H9 (cell line): ENCODE measurements at regions not wholly inside any gene's neighbourhood (a gene's known extent, or its start where the extent isn't known, plus 50 kb on each side); places are given as distances from the start of the nearest gene placed in this dataset.

Experiments
- DNase-seq: peaks from one replicate; pipeline ENCODE4 v3.0.0-alpha.2; 2017
- H2AFZ ChIP-seq: one replicate; pipeline ENCODE4 v1.6.1; 2013; ENCODE audit warnings: mild to moderate bottlenecking, low read length, control low read depth, moderate library complexity
- H2AK5ac ChIP-seq: 2 replicates; pipeline ENCODE4 v1.6.1; 2013; ENCODE audit warnings: low read length, control low read depth, mixed read lengths; ENCODE audit not compliant: insufficient read length
- H2BK120ac ChIP-seq: one replicate; pipeline ENCODE4 v1.6.1; 2013; ENCODE audit warnings: low read depth, mild to moderate bottlenecking, low read length, control low read depth, inconsistent platforms; ENCODE audit not compliant: poor library complexity, severe bottlenecking
- H2BK12ac ChIP-seq: 2 replicates; pipeline ENCODE4 v1.6.1; 2013; ENCODE audit warnings: low read length, control low read depth, mixed read lengths, low read depth; ENCODE audit not compliant: insufficient read length
- H2BK15ac ChIP-seq: 2 replicates; pipeline ENCODE4 v1.6.1; 2013; ENCODE audit warnings: low read depth, low read length, control low read depth
- H2BK20ac ChIP-seq: one replicate; pipeline ENCODE4 v1.6.1; 2013; ENCODE audit warnings: low read depth, mild to moderate bottlenecking, low read length, control low read depth, inconsistent platforms; ENCODE audit not compliant: poor library complexity, severe bottlenecking
- H2BK5ac ChIP-seq: 2 replicates; pipeline ENCODE4 v1.6.1; 2013; ENCODE audit warnings: low read length, control low read depth, mixed read lengths; ENCODE audit not compliant: insufficient read length
- H3K14ac ChIP-seq: 2 replicates; pipeline ENCODE4 v1.6.1; 2013; ENCODE audit warnings: low read length, control low read depth; ENCODE audit not compliant: insufficient read depth
- H3K18ac ChIP-seq: 2 replicates; pipeline ENCODE4 v1.6.1; 2013; ENCODE audit warnings: low read depth, mild to moderate bottlenecking, mixed read lengths, low read length, control low read depth; ENCODE audit not compliant: insufficient read length
- H3K23ac ChIP-seq: 2 replicates; pipeline ENCODE4 v1.6.1; 2013; ENCODE audit warnings: low read length, control low read depth, mixed read lengths, low read depth; ENCODE audit not compliant: insufficient read length
- H3K23me2 ChIP-seq: 2 replicates; pipeline ENCODE4 v1.6.1; 2013; ENCODE audit warnings: low read depth, mild to moderate bottlenecking, mixed read lengths, low read length, control low read depth; ENCODE audit not compliant: insufficient read length, poor library complexity, severe bottlenecking
- H3K27ac ChIP-seq: 2 replicates; pipeline ENCODE4 v1.5.1; 2013; ENCODE audit warnings: low read length, control low read depth, mixed read lengths, low read depth; ENCODE audit not compliant: insufficient read length
- H3K27me3 ChIP-seq: 2 replicates; pipeline ENCODE4 v1.6.1; 2013; ENCODE audit warnings: low read length, control low read depth, inconsistent platforms; ENCODE audit not compliant: insufficient read depth
- H3K4ac ChIP-seq: 2 replicates; pipeline ENCODE4 v1.6.1; 2013; ENCODE audit warnings: low read depth, mild to moderate bottlenecking, control low read depth, inconsistent platforms, low read length, moderate library complexity
- H3K4me1 ChIP-seq: 2 replicates; pipeline ENCODE4 v1.6.1; 2013; ENCODE audit warnings: low read length, control low read depth, inconsistent platforms; ENCODE audit not compliant: insufficient read depth
- H3K4me2 ChIP-seq: 2 replicates; pipeline ENCODE4 v1.6.1; 2013; ENCODE audit warnings: low read length, control low read depth, mixed read lengths; ENCODE audit not compliant: insufficient read length, insufficient read depth
- H3K56ac ChIP-seq: 2 replicates; pipeline ENCODE4 v1.6.1; 2013; ENCODE audit warnings: low read depth, mild to moderate bottlenecking, mixed read lengths, low read length, control low read depth; ENCODE audit not compliant: insufficient read length
- H3K79me1 ChIP-seq: 2 replicates; pipeline ENCODE4 v1.6.1; 2013; ENCODE audit warnings: low read depth, mild to moderate bottlenecking, moderate library complexity, low read length, control low read depth, inconsistent platforms; ENCODE audit not compliant: insufficient read depth, poor library complexity, severe bottlenecking
- H3K79me2 ChIP-seq: 2 replicates; pipeline ENCODE4 v1.6.1; 2013; ENCODE audit warnings: low read length, control low read depth, inconsistent platforms; ENCODE audit not compliant: insufficient read depth
- H3K9ac ChIP-seq: 2 replicates; pipeline ENCODE4 v1.6.1; 2013; ENCODE audit warnings: low read length, control low read depth, mixed read lengths; ENCODE audit not compliant: insufficient read length; ENCODE audit errors: extremely low read depth
- H3K9me3 ChIP-seq: one replicate; pipeline ENCODE4 v1.6.1; 2013; ENCODE audit warnings: low read depth, low read length, inconsistent platforms; ENCODE audit not compliant: control insufficient read depth
- H3T11ph ChIP-seq: one replicate; pipeline ENCODE4 v1.6.1; 2013; ENCODE audit warnings: mild to moderate bottlenecking, low read length, control low read depth, inconsistent platforms
- H4K20me1 ChIP-seq: one replicate; pipeline ENCODE4 v1.6.1; 2013; ENCODE audit not compliant: control insufficient read depth, insufficient read length, insufficient read depth
- H4K5ac ChIP-seq: 2 replicates; pipeline ENCODE4 v1.6.1; 2013; ENCODE audit warnings: low read depth, mild to moderate bottlenecking, mixed read lengths, low read length, control low read depth; ENCODE audit not compliant: insufficient read length
- H4K8ac ChIP-seq: replicated peaks from 2 replicates; pipeline ENCODE4 v1.6.1; 2013; ENCODE audit warnings: low read length, control low read depth, mixed read lengths, low read depth; ENCODE audit not compliant: insufficient read length
- H4K91ac ChIP-seq: 2 replicates; pipeline ENCODE4 v1.6.1; 2013; ENCODE audit warnings: low read depth, mild to moderate bottlenecking, moderate library complexity, mixed read lengths, low read length, control low read depth; ENCODE audit not compliant: insufficient read length
- H3K27ac Mint-ChIP-seq, 3 experiments: 2 replicates in 2 of 3; 3 replicates in 1 of 3; pipeline ENCODE4 v1.8.0; 2020 to 2021; ENCODE audit warnings: mixed read lengths in 3 of 3, mild to moderate bottlenecking in 1 of 3, moderate library complexity in 1 of 3
- H3K27me3 Mint-ChIP-seq: 2 replicates; pipeline ENCODE4 v1.8.0; 2021; ENCODE audit warnings: low read depth, mild to moderate bottlenecking, moderate library complexity, mixed read lengths
- H3K36me3 Mint-ChIP-seq, 3 experiments: 2 replicates in 2 of 3; 3 replicates in 1 of 3; pipeline ENCODE4 v1.8.0; 2020 to 2021; ENCODE audit warnings: low read depth in 3 of 3, mixed read lengths in 3 of 3; ENCODE audit not compliant: insufficient read depth in 1 of 3
- H3K4me1 Mint-ChIP-seq, 2 experiments: 2 replicates each; pipeline ENCODE4 v1.8.0; 2020; ENCODE audit warnings: mixed read lengths in 2 of 2
- H3K4me3 Mint-ChIP-seq, 2 experiments: 2 replicates in 1 of 2; 3 replicates in 1 of 2; pipeline ENCODE4 v1.8.0; 2020 to 2021; ENCODE audit warnings: mild to moderate bottlenecking in 2 of 2, mixed read lengths in 2 of 2, moderate library complexity in 1 of 2
- H3K9me3 Mint-ChIP-seq, 2 experiments: 2 replicates in 1 of 2; 3 replicates in 1 of 2; pipeline ENCODE4 v1.8.0; 2020; ENCODE audit warnings: mild to moderate bottlenecking in 2 of 2, mixed read lengths in 2 of 2, moderate library complexity in 1 of 2
- CTCF ChIP-seq: fragments of 200-600 bp; sonication (generic); conservative IDR thresholded peaks from 3 replicates; pipeline ENCODE4 v1.8.0; 2021; ENCODE audit warnings: antibody characterized with exemption, mild to moderate bottlenecking
- WGBS: extraction: QIAGEN DNeasy Blood & Tissue Kit; methylation state at CpG from one replicate; pipeline ENCODE4 v1.1.7; 2013; ENCODE audit warnings: missing lambda C conversion rate, low lambda C conversion rate, mixed read lengths; ENCODE audit not compliant: insufficient read length; ENCODE audit errors: extremely low coverage; 5-methylcytosine and 5-hydroxymethylcytosine counted together

GRCh38 chr3:25153561-25153960 is 274.5 kb upstream of the RARB start:
- H3K36me3 Mint-ChIP-seq: peaks cover 3 to 5% (median 4%) of the 10 kb centered on the region in 3 experiments; a peak in 5 of 7 replicates
- no peak overlapping the region for H2BK5ac ChIP-seq
- H4K8ac ChIP-seq: no peak overlapping the region
- no peak overlapping the region for H2BK20ac ChIP-seq
- H2AK5ac ChIP-seq: peak overlapping the region; percentile 80
- H4K91ac ChIP-seq: no peak overlapping the region
- no peak overlapping the region for H3K18ac ChIP-seq
- H4K5ac ChIP-seq: no peak overlapping the region
- H3K9ac ChIP-seq: no peak overlapping the region
- H3K14ac ChIP-seq: no peak overlapping the region
- no peak overlapping the region for H3K4me2 ChIP-seq
- no peaks in the 10 kb centered on the region for H3K9me3 ChIP-seq
- no peaks in the 10 kb centered on the region for H3K9me3 Mint-ChIP-seq
- no peak overlapping the region for H3K23ac ChIP-seq
- no peaks in the 10 kb centered on the region for H3K79me2 ChIP-seq
- no peaks in the 10 kb centered on the region for H3K27me3 ChIP-seq
- TF ChIP-seq CTCF: no peak
- no peak overlapping the region for H3K27ac ChIP-seq
- WGBS: no CpG with 5 or more reads among the region's 1 CpG
- no peak for DNase-seq
- H3K27me3 Mint-ChIP-seq: no peaks in the 10 kb centered on the region
- peaks cover 11% of the 10 kb centered on the region; the same call in 1 of the 2 replicates for H3K4me1 ChIP-seq
- H3K4ac ChIP-seq: no peak overlapping the region
- H4K20me1 ChIP-seq: no peaks in the 10 kb centered on the region
- peak overlapping the region in 1 of 3 experiments; percentile 93; a peak in 2 of 7 replicates for H3K27ac Mint-ChIP-seq
- H3K56ac ChIP-seq: no peak overlapping the region
- H2AFZ ChIP-seq: no peak overlapping the region
- peaks cover 67 to 73% of the 10 kb centered on the region in 2 experiments for H3K4me1 Mint-ChIP-seq
- H3T11ph ChIP-seq: no peak overlapping the region
- no peak overlapping the region for H2BK15ac ChIP-seq
- no peaks in the 10 kb centered on the region for H3K23me2 ChIP-seq
- no peak overlapping the region for H2BK12ac ChIP-seq
- no peak overlapping the region for H3K4me3 Mint-ChIP-seq
- H3K79me1 ChIP-seq: no peaks in the 10 kb centered on the region
- H2BK120ac ChIP-seq: no peak overlapping the region
